GM19438 (cell line): ENCODE measurements at regions not wholly inside any gene's neighbourhood (a gene's known extent, or its start where the extent isn't known, plus 50 kb on each side); places are given as distances from the start of the nearest gene placed in this dataset.

Source experiments
- ATAC-seq: cut with Tn5 transposase; IDR thresholded peaks from one replicate; pipeline ENCODE4 v1.9.1; 2021; ENCODE audit warnings: low read depth; ENCODE audit not compliant: unreplicated experiment

DNA sequence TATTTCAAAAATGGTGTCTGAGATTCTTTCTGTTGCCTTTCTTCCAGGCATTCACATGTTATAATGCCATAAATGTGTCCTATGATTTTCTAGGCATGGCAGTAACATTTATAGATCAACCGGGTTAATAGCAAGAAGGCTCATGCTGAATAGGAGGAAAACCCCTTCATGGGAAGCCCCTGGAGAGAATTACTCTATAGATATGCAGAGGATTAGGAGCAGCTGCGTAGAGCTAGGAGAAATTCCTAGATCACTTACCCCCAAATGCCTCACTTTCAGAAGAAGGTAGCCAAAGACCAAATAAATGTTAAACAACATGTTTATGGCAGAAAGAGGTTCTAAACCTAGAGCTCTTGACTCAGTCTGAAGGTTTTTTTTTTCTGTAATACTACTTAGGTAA lies 153.4 kb upstream of the CTNNA2 start:
- ATAC-seq = no peak

DNA sequence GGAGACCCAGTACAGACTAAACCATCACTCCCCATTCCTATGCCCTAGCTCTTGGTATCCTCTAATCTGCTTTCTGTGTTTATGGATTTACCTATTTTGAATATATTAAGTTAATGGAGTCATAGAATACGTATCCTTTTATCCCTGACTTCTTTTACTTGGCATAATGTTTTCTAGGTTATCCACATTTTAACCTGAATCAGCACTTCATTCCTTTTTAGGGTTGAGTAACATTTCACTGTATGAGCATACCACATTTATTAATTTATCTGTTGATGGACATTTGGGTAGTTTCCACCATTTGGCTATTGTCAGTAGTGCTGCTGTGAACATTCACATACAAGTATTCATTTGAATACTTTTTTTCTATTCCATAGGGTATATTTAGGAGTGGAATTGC lies 157.3 kb upstream of the CTNNA2 start:
- ATAC-seq = no peak

DNA sequence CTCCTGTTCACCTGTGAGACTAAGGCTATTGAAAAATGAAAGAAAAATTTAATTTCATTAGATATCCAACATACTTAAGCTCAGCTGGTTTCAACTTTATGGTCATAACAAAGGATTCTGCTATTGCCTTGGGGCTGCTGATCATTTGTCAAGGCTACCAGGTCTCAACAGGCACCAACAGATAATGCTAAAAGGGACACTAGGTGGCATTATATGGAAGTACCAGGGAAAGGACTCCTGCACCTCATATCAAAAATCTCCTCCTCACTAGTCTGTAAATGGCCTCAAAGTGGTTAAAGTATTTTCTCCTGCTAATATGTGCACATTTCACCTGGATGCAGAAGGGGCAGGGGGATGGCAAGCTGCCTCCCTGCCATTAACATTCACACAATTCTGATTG lies 167.9 kb upstream of the REG3A start:
- no peak for ATAC-seq

DNA sequence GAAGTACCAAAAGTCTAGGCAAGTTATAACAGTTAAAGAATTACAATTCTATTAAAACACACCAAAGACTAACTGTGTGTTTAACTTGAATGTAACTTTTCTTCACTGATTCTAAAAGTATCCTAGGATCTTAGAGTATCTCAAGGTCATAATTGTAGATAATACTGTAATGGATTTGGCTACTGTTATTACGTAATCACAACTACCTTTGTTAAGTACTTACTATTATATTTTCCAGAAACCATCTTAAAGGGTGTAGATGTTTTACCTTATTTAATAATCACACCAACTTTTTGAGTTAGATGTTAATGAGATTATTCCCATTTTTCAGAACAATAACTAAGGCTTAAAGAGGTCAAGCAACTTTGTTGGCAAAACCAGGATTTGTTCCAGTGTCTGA lies 161.3 kb upstream of the REG3A start:
- no peak for ATAC-seq

DNA sequence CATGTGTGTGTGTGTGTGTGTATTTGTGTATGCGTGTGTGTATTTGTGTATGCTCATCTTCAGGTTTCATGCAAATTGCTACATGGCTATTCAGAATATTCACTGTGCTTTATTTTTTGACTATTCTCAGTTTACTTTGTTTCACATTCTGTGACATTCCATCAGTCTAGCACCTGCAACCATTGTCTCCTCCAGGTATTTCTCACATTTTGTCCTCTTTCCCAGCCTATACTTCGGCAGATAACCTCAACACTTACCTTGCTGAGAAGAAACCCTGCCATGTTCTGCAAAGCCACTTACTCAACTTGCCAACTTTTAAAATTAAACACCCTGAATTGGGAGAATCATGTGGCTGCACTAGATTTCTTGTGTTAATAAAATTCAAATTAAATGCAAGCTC lies 135.4 kb upstream of the REG3A start:
- no peak for ATAC-seq

DNA sequence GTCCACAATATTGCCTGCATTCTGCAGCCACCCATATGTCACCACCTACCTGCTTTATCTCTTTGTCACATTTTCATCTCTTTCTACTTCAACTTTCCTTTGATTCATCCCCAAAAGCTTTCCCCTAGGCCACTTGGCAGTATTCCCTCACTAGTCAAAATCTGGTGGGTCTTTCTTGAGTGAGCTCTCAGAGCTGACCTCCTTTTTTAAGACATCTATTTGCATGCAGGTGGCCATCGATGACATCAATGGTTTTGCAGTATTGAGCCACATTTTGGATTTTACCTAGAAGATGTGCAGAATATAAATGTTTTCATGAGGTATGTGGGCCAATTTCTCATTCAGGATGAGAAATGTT lies 133.4 kb upstream of the REG3A start:
- ATAC-seq = no peak

DNA sequence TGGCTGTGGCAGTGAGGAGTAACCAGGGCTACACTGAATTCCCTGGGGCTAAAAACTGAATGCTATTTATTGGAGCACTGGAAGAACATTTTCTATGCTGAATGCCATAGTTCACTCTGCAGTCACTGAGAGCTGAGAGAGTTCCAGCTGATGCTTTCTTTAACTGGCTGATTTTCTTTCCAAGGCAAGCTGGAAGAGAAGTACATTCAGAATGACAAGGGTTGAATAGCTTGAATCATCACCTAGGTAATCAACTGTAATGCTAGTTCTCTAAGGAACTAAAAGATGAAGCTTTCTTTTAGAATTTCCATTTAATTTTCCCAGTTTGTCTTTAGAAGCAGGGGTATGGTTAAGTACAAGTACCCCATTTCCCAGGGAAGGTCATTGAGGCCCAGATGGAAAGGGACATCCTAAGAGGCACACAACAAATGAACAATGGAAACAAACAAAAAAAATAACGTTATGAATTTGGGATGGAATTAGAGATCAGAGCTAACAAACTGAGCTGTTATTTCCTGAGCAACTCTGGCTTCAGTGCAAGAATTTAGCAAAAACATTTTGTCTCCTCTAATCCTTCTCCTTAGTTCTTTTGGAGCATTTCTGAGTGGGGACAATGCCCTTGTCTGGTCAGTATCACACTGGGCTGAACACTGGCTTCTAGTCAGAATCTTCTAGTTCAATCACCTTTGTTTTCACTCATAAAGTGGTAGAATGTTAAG lies 132.8 kb upstream of the REG3A start:
- no peak for ATAC-seq

DNA sequence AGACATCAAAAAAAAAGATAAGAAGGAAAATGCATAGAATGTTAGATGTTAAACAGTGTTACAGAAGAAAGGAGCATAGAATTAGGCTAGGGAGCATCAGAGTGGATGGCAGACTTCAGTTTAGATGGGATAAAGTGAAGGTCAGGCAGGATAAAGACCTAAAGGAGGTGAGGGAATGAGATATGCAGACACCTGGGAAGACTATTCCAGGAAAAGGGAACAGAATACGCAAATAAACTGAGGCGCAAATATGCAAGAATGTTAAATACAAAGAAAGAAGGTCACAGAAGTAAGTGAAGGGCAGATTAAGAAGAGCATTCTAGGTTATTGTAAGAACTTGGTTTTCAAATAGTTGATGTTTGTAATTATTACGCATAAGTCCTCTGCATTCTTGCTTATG lies 116.3 kb upstream of the REG3A start:
- no peak for ATAC-seq

DNA sequence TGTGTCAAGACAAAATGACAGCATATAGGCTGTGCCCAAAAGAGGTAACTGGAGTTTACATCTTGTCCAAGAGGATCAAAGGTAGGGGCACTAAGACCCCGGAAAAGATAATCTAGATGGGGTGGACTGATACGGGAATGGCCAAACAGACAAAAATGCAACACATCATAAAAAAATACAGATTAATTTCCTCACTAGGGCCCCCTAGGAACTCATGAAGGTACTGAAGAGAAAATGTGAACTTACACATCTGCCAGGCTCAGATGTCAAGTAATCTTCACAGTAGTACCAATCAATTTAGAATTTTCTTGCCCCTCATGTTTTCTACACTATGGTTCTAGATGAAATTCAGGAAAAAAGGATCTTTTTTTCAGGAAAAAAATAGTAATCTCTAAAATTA lies 115.6 kb upstream of the REG3A start:
- ATAC-seq = no peak

DNA sequence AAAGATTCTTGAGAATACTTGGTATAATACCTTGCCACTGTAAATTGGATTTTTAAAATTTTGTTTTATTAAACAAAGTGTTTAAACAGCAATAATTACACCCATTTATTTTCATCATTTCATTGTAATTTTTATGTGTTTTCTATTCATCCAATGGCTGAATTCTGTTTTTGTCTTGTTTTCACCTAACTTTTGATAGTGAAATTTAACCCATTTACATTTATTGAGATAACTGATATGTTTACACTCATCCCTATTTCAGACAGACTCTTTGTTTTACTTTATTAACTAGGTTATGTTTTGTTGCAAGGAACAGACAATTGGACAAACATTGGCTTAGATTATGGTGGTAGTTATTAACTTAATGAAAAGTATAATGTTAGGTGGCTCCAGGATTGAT lies 113.1 kb upstream of the REG3A start:
- ATAC-seq = no peak

DNA sequence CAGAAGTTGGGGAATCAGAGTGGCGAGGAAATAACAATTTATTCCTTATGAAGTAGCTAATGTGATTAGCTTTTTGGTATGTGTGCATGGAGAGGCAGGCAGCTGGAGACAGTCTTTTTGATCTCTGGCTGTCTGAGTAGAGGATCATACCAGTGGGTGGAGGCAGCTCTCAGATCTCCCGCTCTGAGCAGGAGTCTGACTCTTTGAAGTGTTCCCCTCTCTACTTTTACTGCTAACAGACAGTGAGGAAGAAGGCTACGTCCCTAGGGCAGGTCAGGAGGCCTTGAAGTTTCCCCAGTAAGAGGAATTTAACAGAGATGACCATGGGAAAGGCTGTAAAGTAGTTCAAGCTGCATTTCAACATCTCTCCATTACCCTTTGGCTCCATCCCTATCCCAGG lies 111.9 kb upstream of the REG3A start:
- ATAC-seq = no peak

DNA sequence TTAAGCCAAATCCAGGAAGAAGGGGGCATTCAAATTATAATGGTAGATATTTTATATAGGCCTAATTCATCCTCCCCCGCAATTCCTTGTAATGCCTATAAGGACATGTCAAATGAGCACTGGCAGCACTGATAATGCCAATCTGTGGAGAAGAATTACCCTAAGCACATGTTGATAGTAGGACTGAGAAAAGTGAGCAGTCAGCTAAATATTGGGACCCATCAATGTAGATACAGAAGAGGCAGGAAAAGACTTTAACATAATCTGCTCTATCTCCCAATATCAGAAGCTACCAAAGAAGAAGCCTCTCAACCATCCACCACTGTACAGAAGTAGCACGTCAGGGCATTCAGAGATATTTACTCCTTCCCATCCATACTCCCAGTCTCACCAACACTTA lies 101.3 kb upstream of the REG3A start:
- no peak for ATAC-seq

DNA sequence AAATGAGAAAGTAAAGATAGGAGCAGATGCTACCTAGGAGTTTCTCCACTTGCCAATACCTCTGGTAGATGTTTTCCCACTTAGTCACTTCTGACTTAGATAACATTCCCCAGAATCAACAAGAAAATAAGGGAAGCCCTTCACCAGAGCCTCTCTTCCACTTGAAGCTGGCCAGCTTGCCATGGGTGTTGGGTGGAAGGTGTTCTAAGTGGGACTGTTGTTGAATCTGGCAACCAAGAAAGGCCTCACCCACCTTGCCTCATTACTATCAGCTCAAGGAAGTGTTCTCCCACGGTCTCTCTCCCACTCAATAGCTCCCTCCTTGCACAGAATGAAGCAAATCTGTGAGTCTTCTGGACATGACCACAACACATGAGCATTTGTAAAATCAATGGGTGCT lies 100.4 kb upstream of the REG3A start:
- ATAC-seq = no peak

DNA sequence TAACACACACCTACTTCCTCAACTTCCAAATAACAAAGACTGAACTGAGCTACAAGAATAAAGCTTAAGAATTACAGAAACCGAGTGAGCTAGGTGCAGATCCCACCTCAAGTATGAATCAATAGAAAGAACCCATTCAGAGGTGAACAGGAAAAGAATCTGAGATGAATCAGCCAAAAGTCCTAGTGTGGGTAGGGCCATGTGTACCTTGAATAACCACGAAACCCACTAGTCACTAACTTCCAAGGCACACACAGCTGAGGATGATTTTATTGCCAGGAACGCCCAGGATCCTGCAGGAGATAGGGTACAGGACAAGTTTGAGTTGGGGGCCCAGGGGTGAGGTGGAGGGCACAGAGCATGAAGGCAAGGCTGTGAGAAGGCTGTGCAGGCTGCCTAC lies 99.7 kb upstream of the REG3A start:
- ATAC-seq = no peak

DNA sequence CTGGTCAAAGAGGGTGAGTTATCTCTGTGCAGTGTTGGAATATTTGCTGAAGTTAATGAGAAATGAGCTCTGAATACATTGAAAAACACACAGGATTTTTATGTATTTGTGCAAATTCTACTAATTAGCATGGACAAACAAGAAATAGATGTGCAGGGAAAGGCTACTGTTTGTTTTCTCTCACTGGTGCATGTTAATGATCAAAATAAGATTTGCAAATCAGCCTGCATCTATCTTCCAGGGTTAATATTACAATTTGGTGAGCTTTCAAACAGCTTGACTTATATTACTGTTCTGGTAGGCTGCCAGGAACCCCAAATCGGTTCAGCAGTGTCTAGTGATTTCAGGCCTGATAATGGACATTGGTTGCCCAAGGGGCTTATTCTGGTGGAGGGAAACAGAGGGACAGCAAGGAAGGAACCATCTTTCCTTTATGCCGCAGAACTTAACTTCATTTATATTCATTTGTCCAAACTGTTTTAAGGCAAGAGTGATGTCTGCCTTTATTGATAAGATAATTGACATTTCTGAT lies 93.8 kb upstream of the REG3A start:
- ATAC-seq = no peak

DNA sequence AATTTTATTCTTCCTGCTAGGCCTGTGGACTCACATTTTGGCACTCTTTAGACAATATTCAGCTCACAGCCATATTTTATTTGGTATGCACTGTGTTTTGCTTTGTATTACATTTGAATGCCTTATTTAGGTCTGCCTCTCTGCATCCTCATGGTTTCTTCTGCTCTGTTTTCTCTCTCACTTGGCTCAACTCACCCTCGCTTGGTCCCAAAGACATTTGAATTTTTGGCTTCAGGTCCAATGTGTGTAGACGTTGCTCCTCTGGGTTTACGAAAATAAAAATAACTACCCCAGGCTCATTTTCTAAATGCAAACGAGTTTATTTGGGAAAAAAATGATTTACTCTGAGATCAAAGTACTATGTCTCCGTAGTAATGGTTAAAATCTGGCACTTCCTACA lies 91.1 kb upstream of the REG3A start:
- no peak for ATAC-seq

DNA sequence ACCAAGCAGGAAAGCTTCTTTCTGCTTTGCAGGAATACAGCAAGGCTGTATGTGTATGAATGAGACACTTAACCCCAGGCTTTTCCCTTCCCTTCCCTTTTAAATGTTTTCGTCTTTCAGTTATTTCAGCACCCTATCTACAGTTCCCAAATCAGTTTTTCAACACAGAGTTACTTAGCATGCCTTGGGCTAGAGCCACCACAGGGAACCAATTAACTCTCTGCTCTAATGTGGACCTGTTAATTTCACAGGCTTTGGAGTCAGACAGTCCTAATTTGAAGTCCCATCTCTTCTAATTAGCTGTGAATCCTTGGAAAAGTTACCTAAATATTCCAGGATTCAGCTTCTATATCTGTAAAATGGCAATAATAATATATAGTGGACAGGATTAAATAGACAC lies 89.2 kb upstream of the REG3A start:
- no peak for ATAC-seq

DNA sequence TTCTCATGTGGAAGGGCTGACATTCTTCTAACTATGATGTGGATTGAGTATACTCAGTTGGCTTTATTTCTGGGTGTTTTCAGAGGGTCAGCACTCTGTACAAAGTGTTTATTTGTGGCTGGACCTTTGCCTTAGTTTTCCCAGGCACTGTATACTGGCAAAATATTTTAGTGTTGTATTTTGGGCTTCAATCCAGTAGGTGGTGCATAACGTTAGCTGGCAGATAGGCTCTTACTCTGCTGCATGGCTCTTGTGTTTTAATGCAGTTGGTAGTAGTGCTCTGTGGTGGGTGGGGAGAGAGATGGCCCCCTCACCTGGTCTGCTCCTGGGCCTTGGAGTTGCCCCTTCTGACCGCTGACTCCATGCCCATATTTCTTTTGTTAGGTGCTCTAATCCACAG lies 75.6 kb upstream of the REG3A start:
- no peak for ATAC-seq

DNA sequence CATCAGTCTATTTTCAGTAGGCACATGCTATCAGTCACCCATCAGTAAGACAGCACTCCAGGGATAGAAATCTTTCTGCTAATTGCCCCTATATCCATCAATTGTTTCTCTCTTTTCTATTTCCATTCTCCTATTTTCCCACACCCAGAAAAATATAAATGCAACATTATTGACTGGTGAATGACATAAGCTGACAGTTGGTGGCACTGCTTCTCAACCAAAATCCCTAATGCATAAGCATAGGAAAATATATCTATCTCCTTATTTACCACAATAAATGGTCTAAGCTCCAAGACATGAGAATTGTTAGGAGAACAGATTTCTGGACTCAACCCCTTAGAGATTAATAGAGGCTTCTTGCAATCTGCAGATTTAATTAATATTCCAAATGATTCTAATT lies 64.0 kb upstream of the REG3A start:
- no peak for ATAC-seq

DNA sequence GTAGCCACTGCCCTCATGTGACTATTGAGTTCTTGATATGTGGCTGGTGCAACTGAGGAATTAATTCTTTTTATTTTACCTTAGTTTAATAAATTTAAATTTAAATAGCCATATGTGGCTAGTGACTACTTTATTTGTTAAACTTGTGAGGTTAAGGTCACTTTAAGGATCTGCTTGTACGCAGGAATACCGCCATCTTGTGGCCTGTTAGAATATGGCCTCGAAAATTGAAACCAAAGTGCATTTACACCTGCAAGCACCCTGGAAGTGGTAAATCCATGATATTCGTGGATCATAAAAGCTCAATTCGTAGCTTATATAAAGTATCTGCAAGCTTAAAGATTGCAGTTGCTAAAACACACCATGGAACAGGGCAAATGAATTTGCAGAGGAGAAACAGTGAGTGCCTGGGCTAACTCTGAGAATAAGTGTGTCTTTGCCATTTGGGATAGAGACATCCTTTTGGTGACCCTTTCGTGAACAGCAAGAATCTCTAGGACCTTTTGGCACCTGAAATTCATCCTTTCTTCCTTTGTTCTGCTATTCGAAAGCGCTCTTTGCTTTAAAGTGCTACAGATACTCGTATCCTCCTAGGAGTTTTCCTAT lies 59.9 kb upstream of the REG3A start:
- ATAC-seq = peak; percentile 73

DNA sequence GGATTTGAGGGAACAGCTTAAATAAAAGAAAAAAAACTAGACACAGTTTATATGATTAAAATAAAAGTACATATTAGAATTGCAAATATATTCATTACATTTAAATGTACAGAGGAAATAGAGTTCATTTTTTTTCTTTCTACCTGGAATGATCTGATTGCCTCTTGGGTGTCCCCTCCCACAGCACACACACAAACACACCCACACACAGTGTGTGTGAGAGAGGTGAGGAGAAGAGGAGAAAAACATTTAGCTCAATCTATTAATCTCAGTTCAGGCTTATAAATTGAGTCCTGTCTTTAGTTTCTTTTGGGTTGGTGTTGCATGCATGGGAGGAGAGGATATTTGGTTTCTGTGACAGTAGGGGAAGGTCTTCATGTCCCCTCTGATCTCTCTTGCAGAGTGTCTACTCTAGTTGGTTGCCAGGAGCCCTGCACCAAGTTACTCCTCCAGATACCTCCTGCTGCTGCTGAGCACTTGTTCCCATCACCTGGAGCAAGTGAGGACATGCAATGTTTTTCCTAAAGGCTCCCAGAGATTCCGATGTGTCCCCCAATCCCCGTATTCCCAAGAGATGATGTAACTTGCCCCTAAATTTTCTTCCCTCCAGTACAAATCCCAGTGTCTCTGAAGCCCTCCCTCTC lies 50.8 kb upstream of the REG3A start:
- ATAC-seq = no peak
